H54 (cell line): ENCODE measurements at regions not wholly inside any gene's neighbourhood (a gene's known extent, or its start where the extent isn't known, plus 50 kb on each side); places are given as distances from the start of the nearest gene placed in this dataset.
"Not testable (repeated sequence)": the region's sequence is repeated elsewhere in the genome, so short reads cannot be mapped to it uniquely, and the experiment has no call there.

Experiments
- DNase-seq: peaks from one replicate; pipeline ENCODE4 v3.0.0; 2011; ENCODE audit warnings: low spot score, mixed read lengths; ENCODE audit not compliant: insufficient read length
- FAIRE-seq: peaks from 3 replicates; lab custom pipeline; 2011; peaks lifted over from hg19 to GRCh38; lab: Jason Lieb, UNC
- POLR2A ChIP-seq: IDR thresholded peaks from 2 replicates; pipeline ENCODE4 v1.6.1; 2011; ENCODE audit warnings: low read depth, mild to moderate bottlenecking, low read length

- TF ChIP-seq POLR2A, result no peak
- FAIRE-seq, result no peak
- DNase-seq, result no peak
These were observed 252.8 kb downstream of the ZIC1 start for GRCh38 chr3:147661916-147662315.

DNA sequence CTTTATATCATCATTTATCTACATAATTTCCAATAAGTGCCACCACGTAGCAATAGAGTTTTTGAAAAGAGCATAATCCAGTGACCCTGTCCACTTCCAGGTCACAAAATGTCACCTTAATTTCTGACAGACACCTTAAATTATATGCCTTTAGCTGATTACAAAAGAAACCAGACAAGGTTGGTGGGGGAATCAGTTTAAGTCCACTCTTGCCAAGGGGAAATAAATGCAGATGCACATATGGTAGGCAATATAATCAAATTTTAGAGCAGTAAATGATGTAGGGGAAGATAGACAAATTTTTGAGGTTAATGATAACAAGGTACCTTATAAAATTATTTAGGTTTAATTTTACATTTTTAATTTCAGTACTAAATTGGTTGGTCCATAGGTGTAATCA is 253.5 kb downstream of the ZIC1 start:
- FAIRE-seq (no peak), DNase-seq (no peak)
- TF ChIP-seq POLR2A, result no peak

DNA sequence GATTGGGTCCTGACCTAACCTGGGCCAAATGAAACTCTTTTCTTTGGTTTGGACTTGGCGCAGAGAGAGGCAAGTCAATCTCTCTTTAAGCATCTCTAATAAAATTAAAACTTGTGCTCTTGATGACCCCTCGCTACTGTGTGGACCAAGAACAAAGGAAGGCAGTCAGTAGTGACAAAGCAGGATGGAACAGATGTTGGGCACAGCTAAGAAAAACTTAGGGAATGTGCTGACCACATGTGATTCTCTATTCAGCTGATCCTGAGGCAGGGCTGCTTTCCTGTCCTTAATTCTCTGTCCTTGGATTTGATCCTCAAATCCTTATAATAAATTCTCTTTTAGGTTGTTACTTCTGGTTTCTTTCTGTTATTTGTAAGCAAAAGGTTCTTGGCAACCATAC is 259.9 kb downstream of the ZIC1 start:
- FAIRE-seq, result no peak
- TF ChIP-seq POLR2A, result no peak
- DNase-seq, result no peak

DNA sequence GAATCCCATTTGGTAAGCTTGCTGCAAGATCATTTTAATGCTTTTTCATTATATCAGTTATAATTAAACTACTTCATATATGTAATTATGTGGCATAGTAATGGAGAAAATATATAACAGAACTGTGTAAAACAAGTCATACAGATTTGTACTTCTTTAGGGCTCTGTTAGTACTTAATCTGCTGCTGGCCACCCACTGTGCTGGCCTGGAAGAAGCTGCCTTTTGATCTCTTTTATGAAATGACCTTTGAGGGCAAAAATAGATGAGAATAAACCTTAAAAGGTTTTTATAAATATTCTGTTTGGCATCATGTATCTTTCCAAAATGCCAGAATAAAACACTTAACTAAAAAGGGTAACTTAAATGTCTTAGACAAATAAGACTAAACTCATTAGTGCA is 262.9 kb downstream of the ZIC1 start:
- no peak for TF ChIP-seq POLR2A
- FAIRE-seq (no peak), DNase-seq (no peak)

GRCh38 chr3:147672436-147672835 is 263.3 kb downstream of the ZIC1 start:
- no peak for DNase-seq
- no peak for TF ChIP-seq POLR2A
- FAIRE-seq, result no peak

DNA sequence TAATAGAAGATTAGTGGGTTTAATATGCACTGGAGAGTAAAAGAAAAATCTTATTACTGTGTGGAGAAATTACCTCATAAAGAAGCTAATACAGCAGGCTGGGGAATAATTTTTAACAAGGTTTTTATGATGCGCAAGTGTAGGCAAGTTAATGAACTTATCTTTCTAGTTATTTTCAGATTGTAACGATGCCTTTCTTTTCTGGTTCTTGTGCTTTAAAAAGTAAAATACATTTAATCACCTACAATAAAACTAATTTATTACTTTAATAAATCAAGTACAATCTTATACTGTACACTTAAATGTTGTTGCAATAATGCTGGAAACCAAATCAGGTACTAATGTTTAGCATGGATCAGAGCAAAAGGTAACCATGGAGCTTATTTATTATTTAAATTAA is 266.6 kb downstream of the ZIC1 start:
- DNase-seq (no peak), FAIRE-seq (no peak)
- no peak for TF ChIP-seq POLR2A

GRCh38 chr3:147680837-147681483 is 271.8 kb downstream of the ZIC1 start:
- DNase-seq (no peak), FAIRE-seq (peak; percentile 64)
- TF ChIP-seq POLR2A, result no peak

GRCh38 chr3:147688868-147689267 is 279.7 kb downstream of the ZIC1 start:
- FAIRE-seq, result no peak
- no peak for DNase-seq
- TF ChIP-seq POLR2A, result no peak

DNA sequence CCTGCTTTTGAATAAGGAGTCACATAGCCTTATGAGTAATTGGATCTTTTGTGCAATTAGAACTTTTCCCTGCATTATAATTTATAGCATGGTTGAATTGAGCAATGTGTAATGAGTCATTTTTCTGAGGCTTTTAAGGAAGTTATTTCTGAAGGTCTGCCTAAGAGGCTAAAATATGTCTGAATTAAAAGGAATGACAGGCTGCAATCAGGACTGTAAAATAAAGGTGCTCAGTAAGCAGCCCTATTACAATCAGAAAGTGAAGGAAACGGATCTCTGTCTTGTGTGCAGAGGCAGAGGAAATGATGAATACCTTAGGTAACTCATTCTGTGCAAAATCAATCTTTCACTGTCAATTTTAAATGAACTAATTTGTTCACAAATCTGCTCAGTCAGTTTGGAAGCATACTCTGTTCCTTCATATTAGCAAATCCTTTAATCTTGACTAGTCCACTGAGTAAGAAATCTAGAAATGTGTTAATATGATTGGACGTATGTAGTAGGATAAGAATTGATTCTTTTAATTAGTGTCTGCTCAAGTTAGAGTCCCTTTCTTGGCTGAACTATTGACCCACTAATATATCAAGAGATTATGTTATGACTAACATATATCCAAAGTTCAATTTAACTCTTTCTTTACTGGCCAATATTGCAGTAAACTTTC is 290.1 kb downstream of the ZIC1 start:
- FAIRE-seq (peak; percentile 94), DNase-seq (peak; percentile 2)
- TF ChIP-seq POLR2A, result no peak

- DNase-seq, result no peak
- TF ChIP-seq POLR2A, result no peak
- FAIRE-seq, result no peak
These were observed 292.0 kb downstream of the ZIC1 start for GRCh38 chr3:147701195-147701594.

GRCh38 chr3:147702509-147702908 is 293.3 kb downstream of the ZIC1 start:
- FAIRE-seq (no peak), DNase-seq (no peak)
- no peak for TF ChIP-seq POLR2A

DNA sequence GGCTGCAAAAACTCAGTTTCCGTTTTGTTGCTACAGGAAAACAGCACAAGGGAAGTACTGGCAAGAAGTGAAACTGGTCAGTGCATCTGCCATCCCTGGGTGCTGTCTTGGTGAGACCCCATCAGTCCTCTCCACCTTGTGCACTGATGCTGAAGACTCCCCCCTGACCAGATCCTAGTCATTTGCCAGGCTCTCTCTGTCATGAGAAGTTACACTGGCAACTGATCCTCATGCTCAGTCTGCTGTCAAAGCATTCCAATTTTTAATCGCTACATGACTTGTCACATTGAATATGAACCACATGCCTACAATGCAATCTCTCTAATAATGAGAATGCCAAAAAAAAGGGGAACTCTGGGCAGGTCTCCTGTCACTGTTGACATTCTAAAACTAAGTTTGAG is 296.5 kb downstream of the ZIC1 start:
- no peak for DNase-seq
- no peak for TF ChIP-seq POLR2A
- FAIRE-seq, result no peak

DNA sequence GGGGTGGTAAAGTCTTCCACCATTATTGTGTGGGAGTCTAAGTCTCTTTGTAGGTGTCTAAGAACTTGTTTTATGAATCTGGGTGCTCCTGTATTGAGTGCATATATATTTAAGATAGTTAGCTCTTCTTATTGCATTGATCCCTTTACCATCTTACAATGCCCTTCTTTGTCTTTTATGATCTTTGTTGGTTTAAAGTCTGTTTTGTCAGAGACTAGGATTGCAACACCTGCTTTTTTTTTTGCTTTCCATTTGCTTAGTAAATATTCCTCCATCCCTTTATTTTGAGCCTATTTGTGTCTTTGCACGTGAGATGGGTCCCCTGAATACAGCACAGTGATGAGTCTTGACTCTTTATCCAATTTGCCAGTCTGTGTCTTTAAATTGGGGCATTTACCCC is 301.6 kb downstream of the ZIC1 start:
- DNase-seq, FAIRE-seq: not testable (repeated sequence)

- TF ChIP-seq POLR2A, result no peak
- DNase-seq, result no peak
- FAIRE-seq, result no peak
These were observed 303.2 kb downstream of the ZIC1 start for GRCh38 chr3:147712357-147712756.

DNA sequence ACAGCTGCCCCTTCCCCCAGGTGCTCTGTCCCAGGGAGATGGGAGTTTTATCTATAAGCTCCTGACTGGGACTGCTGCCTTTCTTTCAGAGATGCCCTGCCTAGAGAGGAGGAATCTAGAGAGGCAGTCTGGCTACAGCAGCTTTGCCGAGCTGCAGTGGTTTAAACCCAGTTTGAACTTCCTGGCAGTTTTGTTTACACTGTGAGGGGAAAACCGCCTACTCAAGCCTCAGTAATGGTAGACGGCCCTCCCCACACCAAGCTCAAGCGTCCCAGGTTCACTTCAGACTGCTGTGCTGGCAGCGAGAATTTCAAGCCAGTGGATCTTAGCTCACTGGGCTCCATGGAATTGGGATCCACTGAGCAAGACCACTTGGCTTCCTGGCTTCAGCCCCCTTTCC is 303.6 kb downstream of the ZIC1 start:
- not testable (repeated sequence) for DNase-seq, FAIRE-seq
